HCT116 (cell line): ENCODE measurements at regions not wholly inside any gene's neighbourhood (a gene's known extent, or its start where the extent isn't known, plus 50 kb on each side); places are given as distances from the start of the nearest gene placed in this dataset.

Experiments
- CBX3 ChIP-seq: IDR thresholded peaks from 2 replicates; pipeline ENCODE4 v1.6.1; 2012; ENCODE audit warnings: low read depth
- ELF1 ChIP-seq: IDR thresholded peaks from 2 replicates; pipeline ENCODE4 v1.6.1; 2012; ENCODE audit warnings: low read depth, borderline replicate concordance
- EZH2 ChIP-seq: fragments of 200-600 bp; sonication (generic); IDR thresholded peaks from 2 replicates; pipeline ENCODE4 v1.6.1; 2017; ENCODE audit warnings: antibody characterized with exemption, mixed run types
- EZH2phosphoT487 ChIP-seq: fragments of 200-600 bp; IDR thresholded peaks from 2 replicates; pipeline ENCODE4 v1.6.1; 2018; ENCODE audit warnings: antibody characterized with exemption, borderline replicate concordance
- POLR2A ChIP-seq: IDR thresholded peaks from 2 replicates; pipeline ENCODE4 v1.7.0; 2011; ENCODE audit warnings: borderline replicate concordance; ENCODE audit not compliant: insufficient read depth, insufficient read length; ENCODE audit errors: extremely low read depth
- POLR2AphosphoS5 ChIP-seq: IDR thresholded peaks from 2 replicates; pipeline ENCODE4 v1.6.1; 2011; ENCODE audit warnings: mild to moderate bottlenecking, low read depth, low read length, moderate library complexity
- RAD21 ChIP-seq: IDR thresholded peaks from 2 replicates; pipeline ENCODE4 v1.6.1; 2012; ENCODE audit warnings: low read depth, mild to moderate bottlenecking
- ZNF274 ChIP-seq: fragments of 200-500 bp; sonication (Bioruptor generic); IDR thresholded peaks from 2 replicates; pipeline ENCODE4 v1.6.1; 2014; ENCODE audit warnings: mild to moderate bottlenecking, low read depth, low read length, inconsistent platforms
- TF ChIP-seq, protein P1 (sequence below): IDR thresholded peaks from 2 replicates; pipeline ENCODE4 v1.6.1; 2012; ENCODE audit warnings: low read depth
- TF ChIP-seq, protein P2 (sequence below), 3 experiments: fragments of 200-600 bp in 1 of 3; sonication (generic) in 1 of 3; IDR thresholded peaks in 2 of 3; conservative IDR thresholded peaks in 1 of 3; 2 replicates each; pipeline ENCODE4 v1.5.1; 2012 to 2017; ENCODE audit warnings: low read depth in 2 of 3, low read length in 2 of 3, antibody characterized with exemption in 1 of 3, borderline replicate concordance in 1 of 3, control low read depth in 1 of 3, mild to moderate bottlenecking in 1 of 3, mixed read lengths in 1 of 3, mixed run types in 1 of 3, moderate library complexity in 1 of 3; ENCODE audit not compliant: insufficient read depth in 1 of 3

- TF ChIP-seq, protein P1, sequence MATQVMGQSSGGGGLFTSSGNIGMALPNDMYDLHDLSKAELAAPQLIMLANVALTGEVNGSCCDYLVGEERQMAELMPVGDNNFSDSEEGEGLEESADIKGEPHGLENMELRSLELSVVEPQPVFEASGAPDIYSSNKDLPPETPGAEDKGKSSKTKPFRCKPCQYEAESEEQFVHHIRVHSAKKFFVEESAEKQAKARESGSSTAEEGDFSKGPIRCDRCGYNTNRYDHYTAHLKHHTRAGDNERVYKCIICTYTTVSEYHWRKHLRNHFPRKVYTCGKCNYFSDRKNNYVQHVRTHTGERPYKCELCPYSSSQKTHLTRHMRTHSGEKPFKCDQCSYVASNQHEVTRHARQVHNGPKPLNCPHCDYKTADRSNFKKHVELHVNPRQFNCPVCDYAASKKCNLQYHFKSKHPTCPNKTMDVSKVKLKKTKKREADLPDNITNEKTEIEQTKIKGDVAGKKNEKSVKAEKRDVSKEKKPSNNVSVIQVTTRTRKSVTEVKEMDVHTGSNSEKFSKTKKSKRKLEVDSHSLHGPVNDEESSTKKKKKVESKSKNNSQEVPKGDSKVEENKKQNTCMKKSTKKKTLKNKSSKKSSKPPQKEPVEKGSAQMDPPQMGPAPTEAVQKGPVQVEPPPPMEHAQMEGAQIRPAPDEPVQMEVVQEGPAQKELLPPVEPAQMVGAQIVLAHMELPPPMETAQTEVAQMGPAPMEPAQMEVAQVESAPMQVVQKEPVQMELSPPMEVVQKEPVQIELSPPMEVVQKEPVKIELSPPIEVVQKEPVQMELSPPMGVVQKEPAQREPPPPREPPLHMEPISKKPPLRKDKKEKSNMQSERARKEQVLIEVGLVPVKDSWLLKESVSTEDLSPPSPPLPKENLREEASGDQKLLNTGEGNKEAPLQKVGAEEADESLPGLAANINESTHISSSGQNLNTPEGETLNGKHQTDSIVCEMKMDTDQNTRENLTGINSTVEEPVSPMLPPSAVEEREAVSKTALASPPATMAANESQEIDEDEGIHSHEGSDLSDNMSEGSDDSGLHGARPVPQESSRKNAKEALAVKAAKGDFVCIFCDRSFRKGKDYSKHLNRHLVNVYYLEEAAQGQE: no peak
- TF ChIP-seq, protein P2, sequence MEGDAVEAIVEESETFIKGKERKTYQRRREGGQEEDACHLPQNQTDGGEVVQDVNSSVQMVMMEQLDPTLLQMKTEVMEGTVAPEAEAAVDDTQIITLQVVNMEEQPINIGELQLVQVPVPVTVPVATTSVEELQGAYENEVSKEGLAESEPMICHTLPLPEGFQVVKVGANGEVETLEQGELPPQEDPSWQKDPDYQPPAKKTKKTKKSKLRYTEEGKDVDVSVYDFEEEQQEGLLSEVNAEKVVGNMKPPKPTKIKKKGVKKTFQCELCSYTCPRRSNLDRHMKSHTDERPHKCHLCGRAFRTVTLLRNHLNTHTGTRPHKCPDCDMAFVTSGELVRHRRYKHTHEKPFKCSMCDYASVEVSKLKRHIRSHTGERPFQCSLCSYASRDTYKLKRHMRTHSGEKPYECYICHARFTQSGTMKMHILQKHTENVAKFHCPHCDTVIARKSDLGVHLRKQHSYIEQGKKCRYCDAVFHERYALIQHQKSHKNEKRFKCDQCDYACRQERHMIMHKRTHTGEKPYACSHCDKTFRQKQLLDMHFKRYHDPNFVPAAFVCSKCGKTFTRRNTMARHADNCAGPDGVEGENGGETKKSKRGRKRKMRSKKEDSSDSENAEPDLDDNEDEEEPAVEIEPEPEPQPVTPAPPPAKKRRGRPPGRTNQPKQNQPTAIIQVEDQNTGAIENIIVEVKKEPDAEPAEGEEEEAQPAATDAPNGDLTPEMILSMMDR (IDR thresholded peaks at IDR 0.05 in 2 of 3, conservative IDR thresholded peaks at IDR 0.05 in 1 of 3; ENCODE audit: borderline replicate concordance in 1 of 3, insufficient read depth in 1 of 3, low read depth in 2 of 3, low read length in 2 of 3): no peak
- TF ChIP-seq EZH2phosphoT487 (no peak), ELF1 (no peak), EZH2 (no peak), POLR2A (no peak), POLR2AphosphoS5 (no peak), RAD21 (no peak), CBX3 (no peak), ZNF274 (no peak)
Observed at GRCh38 chr9:117492476-117492875, 77.6 kb upstream of the ASTN2 start.
